ENCODE measurements at regions not wholly inside any gene's neighbourhood (a gene's known extent, or its start where the extent isn't known, plus 50 kb on each side); places are given as distances from the start of the nearest gene placed in this dataset.
"Not testable (repeated sequence)": the region's sequence is repeated elsewhere in the genome, so short reads cannot be mapped to it uniquely, and the experiment has no call there.

- DNase-seq (ENCODE audit: low spot score): not testable (repeated sequence)
These were observed 62.5 kb upstream of the NFE2L3 start for GRCh38 chr7:26089469-26089868.

- DNase-seq (ENCODE audit: low spot score): peak; percentile 58
These were observed 61.0 kb upstream of the NFE2L3 start for GRCh38 chr7:26090927-26091519.

DNA sequence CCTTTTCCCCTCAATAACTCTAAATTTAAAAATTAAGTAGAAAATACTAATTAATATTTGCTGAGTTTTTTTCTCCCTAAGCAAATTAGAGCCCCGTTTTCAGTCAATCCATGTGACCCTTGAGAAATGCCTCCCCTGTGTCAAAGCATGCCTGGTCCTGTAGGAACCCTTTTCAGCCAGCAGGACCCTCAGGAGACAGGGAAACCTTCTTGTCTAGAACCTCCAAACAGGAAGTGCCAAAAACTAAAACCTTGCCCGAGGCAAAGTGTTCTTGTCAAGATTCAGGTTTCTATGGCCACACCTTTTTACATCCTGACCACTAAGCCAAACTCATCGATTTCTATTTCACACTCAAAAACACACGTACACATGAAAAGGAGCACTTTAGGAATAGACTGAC, 60.1 kb upstream of the NFE2L3 start:
- DNase-seq (ENCODE audit: low spot score): no peak

DNA sequence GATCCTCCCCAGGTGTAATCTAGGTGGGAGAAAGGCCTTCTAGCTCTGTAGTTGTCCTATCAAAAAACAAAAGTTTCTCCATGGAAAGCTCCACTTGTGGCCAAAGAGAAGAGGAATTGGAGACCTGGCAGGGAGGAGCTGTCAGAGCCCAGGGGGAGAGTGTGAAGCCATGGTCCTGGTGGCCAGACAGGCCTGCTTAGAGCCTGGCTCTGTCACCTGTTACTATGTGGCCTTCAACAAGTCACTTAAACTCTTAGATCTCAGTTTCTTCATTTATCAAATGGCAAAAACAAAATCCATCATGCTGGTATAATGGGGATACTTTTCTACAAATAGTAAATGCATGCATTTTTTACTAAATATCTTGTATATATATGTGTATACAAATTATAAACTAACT, 59.0 kb upstream of the NFE2L3 start:
- DNase-seq (ENCODE audit: low spot score): no peak

DNA sequence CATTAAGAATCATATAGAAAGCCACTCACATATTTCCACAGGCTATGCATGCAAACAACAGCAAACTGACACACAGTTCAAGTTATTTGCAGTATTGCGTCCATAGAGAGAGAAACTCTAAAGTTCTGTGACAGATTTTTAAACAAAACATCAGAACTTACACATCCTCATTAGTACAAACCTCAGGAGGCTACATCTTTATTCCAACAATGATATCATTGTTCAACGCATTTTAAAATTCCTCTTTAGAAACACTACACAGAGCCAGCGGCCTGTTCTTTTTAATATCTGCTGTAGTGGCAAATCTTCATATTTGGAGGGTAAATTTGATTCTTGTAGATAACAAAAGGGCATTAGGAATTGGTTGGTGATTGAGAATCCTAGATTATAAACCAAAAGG, 55.9 kb upstream of the NFE2L3 start:
- no peak for DNase-seq (ENCODE audit: low spot score)

DNA sequence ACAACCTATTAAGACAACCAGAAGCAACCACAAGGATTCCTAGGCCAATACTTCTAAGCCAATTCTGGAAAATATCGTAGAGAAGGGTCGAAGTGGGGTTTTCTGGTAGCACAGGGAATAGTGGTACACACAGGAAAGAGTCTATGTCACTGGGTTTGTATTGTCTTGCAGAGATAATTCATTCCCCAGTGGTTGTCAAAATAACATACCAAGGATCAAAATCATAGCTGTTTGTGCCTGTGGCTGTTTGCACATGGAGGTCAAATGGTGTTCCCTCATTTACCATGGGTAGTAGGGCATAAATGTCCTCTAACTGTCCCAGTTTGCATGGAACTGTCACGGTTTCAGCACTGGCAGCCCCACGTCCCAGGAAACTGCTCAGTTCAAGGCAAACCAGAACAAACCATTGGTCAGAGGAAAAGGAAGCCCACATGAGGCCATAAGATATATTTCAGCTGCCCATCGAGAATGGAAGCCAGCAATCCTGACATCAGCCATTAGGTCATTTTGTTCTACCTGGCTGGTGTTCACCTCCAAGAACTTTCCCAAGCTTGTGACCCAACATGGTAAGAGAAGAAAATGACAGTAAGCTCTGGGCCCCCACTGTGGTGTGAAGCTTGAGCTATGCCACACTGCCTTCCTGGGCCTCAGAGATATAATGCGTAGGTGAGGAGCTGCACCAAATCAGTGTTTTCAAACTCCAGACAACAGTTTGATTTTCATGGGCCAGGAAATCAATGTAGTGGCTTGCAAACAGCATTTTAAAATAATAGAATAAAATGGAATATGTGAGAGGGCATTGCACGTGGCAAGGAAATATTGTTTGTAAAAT, 53.9 kb upstream of the NFE2L3 start:
- DNase-seq (ENCODE audit: low spot score): no peak

GRCh38 chr7:26099236-26099635, 52.8 kb upstream of the NFE2L3 start:
- no peak for DNase-seq (ENCODE audit: low spot score)

- no peak for DNase-seq (ENCODE audit: low spot score)
These were observed 51.3 kb upstream of the NFE2L3 start for GRCh38 chr7:26100406-26101339.

GRCh38 chr7:26101361-26102151, 50.4 kb upstream of the NFE2L3 start:
- no peak for DNase-seq (ENCODE audit: low spot score)

GRCh38 chr7:26102176-26102575, 49.8 kb upstream of the NFE2L3 start:
- no peak for DNase-seq (ENCODE audit: low spot score)
